ENCODE measurements at regions not wholly inside any gene's neighbourhood (a gene's known extent, or its start where the extent isn't known, plus 50 kb on each side); places are given as distances from the start of the nearest gene placed in this dataset.

GRCh38 chr10:125514206-125515162, 168.5 kb downstream of the TEX36 start:
- TF ChIP-seq CTCF (conservative IDR thresholded peaks at IDR 0.05; ENCODE audit: low read length), result no peak
- TF ChIP-seq EZH2phosphoT487 (IDR thresholded peaks at IDR 0.05; ENCODE audit: borderline replicate concordance), result no peak
